K562 (cell line): ENCODE measurements at regions not wholly inside any gene's neighbourhood (a gene's known extent, or its start where the extent isn't known, plus 50 kb on each side); places are given as distances from the start of the nearest gene placed in this dataset.

ENCODE experiments used
- ATAC-seq: fragments of 200-7000 bp; cut with Tn5 transposase; 3 replicates; pipeline ENCODE4 v1.9.1; 2020; ENCODE audit warnings: moderate library complexity
- BruUV-seq: library from RNA; stranded (reverse); fragments of 400-500 nt; replicated peaks from 2 replicates; lab custom pipeline; 2021; lab: Mats Ljungman, UMichigan
- CTCF ChIA-PET: fragments of 300-600 bp; formaldehyde crosslinking; extraction: SDS; loops from one replicate; lab custom pipeline; 2021; ENCODE audit warnings: low intra/inter-chr PET ratio; lab: Yijun Ruan, JAX
- POLR2A ChIA-PET: fragments of 300-600, 350-650 bp; sonication (Branson Sonifier 250); formaldehyde crosslinking; extraction: SDS; loops from one replicate; lab custom pipeline; 2021; ENCODE audit warnings: antibody characterized with exemption, inconsistent platforms; lab: Yijun Ruan, JAX
- DNase-seq, 4 experiments: peaks; one replicate each; pipeline versions ENCODE4 v3.0.0 to v3.0.0-alpha.2; 2011 to 2018; ENCODE audit warnings: low spot score in 3 of 4, mixed read lengths in 3 of 4; ENCODE audit errors: extremely low read depth in 1 of 4
- FAIRE-seq: peaks from 2 replicates; lab custom pipeline; 2011; peaks lifted over from hg19 to GRCh38; lab: Jason Lieb, UNC
- H2AFZ ChIP-seq: 2 replicates; pipeline ENCODE4 v1.6.0; 2011; ENCODE audit warnings: low read depth, low read length, control low read depth, inconsistent platforms
- H3K27ac ChIP-seq: fragments of 200-600 bp; 3 replicates; pipeline ENCODE4 v1.8.0; 2011; ENCODE audit warnings: low read depth, mild to moderate bottlenecking, control low read depth, inconsistent platforms, low read length, moderate library complexity, mixed read lengths; ENCODE audit errors: extremely low read depth
- H3K27me3 ChIP-seq, 2 experiments: fragments of 300-600 bp in 1 of 2; 2 replicates in 1 of 2; 3 replicates in 1 of 2; pipeline versions ENCODE4 v1.6.0 to v1.8.0; 2011; ENCODE audit warnings: inconsistent platforms in 2 of 2, low read length in 2 of 2, mild to moderate bottlenecking in 1 of 2, mixed read lengths in 1 of 2, moderate library complexity in 1 of 2; ENCODE audit not compliant: control insufficient read depth in 2 of 2, insufficient read depth in 2 of 2
- H3K36me3 ChIP-seq: fragments of 300-600 bp; 3 replicates; pipeline ENCODE4 v1.8.0; 2011; ENCODE audit warnings: mild to moderate bottlenecking, low read length, inconsistent platforms; ENCODE audit not compliant: control insufficient read depth, insufficient read depth
- H3K4me1 ChIP-seq, 2 experiments: fragments of 200-600 bp in 1 of 2; replicated peaks in 1 of 2; 2 replicates in 1 of 2; 3 replicates in 1 of 2; pipeline versions ENCODE4 v1.5.1 to v1.8.0; 2011; ENCODE audit warnings: inconsistent platforms in 2 of 2, low read length in 2 of 2, mild to moderate bottlenecking in 1 of 2, mixed read lengths in 1 of 2, moderate library complexity in 1 of 2; ENCODE audit not compliant: control insufficient read depth in 2 of 2, insufficient read depth in 2 of 2
- H3K4me2 ChIP-seq: 2 replicates; pipeline ENCODE4 v1.6.1; 2011; ENCODE audit warnings: low read length, control low read depth, inconsistent platforms, mixed read lengths; ENCODE audit not compliant: insufficient read depth
- H3K4me3 ChIP-seq: fragments of 200-600 bp; sonication (generic), shearing (Covaris generic); 2 replicates; pipeline ENCODE4 v1.5.1; 2016; ENCODE audit warnings: control low read depth, inconsistent platforms
- H3K79me2 ChIP-seq: fragments of 200-600 bp; 3 replicates; pipeline ENCODE4 v1.8.0; 2011; ENCODE audit warnings: low read length, inconsistent platforms; ENCODE audit not compliant: control insufficient read depth, insufficient read depth
- H3K9ac ChIP-seq, 2 experiments: 2 replicates each; pipeline versions ENCODE4 v1.6.0 to v1.6.1; 2011; ENCODE audit warnings: low read depth in 2 of 2, low read length in 2 of 2, control low read depth in 1 of 2, inconsistent platforms in 1 of 2, mild to moderate bottlenecking in 1 of 2, mixed read lengths in 1 of 2; ENCODE audit not compliant: insufficient read depth in 1 of 2
- H3K9me1 ChIP-seq: one replicate; pipeline ENCODE4 v1.6.0; 2011; ENCODE audit warnings: inconsistent platforms, mild to moderate bottlenecking, low read length, moderate library complexity; ENCODE audit not compliant: control insufficient read depth, insufficient read depth
- H3K9me3 ChIP-seq: replicated peaks from 2 replicates; pipeline ENCODE4 v1.5.1; 2011; ENCODE audit warnings: low read depth, low read length, inconsistent platforms; ENCODE audit not compliant: control insufficient read depth, insufficient read depth
- H4K20me1 ChIP-seq: replicated peaks from 2 replicates; pipeline ENCODE4 v1.6.1; 2011; ENCODE audit warnings: low read length, inconsistent platforms, mixed read lengths; ENCODE audit not compliant: control insufficient read depth, insufficient read depth
- BHLHE40 ChIP-seq: IDR thresholded peaks from 2 replicates; pipeline ENCODE4 v1.6.1; 2011; ENCODE audit warnings: low read length, improper control_type of control experiment
- NFRKB ChIP-seq: fragments of 450-650 bp; IDR thresholded peaks from 2 replicates; pipeline ENCODE4 v1.6.1; 2016; ENCODE audit warnings: low read depth
- VEZF1 ChIP-seq: fragments of 200-800 bp; sonication (Bioruptor generic); IDR thresholded peaks from 2 replicates; pipeline ENCODE4 v1.6.1; 2017; ENCODE audit warnings: missing genetic modification characterization, missing compliant biosample characterization
- ZBTB34 ChIP-seq: fragments of 250-450 bp; sonication (Bioruptor Pico); IDR thresholded peaks from 2 replicates; pipeline ENCODE4 v1.8.0; 2021; ENCODE audit warnings: mild to moderate bottlenecking, moderate library complexity
- in situ Hi-C: fragments of 300-500 bp; cut with MboI; formaldehyde crosslinking; loops from 4 replicates; pipeline ENCODE4 v1.15.0; 2018; ENCODE audit warnings: inconsistent platforms, mixed read lengths
- intact Hi-C: fragments of 100-400 bp; cut with micrococcal nuclease; formaldehyde crosslinking; loops from 2 replicates; pipeline ENCODE4 v1.14.2; 2022

- TF ChIP-seq VEZF1 (CRISPR knock-in tag), result no peak
Observed at GRCh38 chr4:60992037-60992436, 208.1 kb upstream of the ADGRL3 start (continued).

- Histone ChIP-seq H4K20me1 (no peaks in the 10 kb centered on the region), H3K4me2 (no peak overlapping the region), H3K36me3 (no peaks in the 10 kb centered on the region), H3K9me3 (no peaks in the 10 kb centered on the region), H3K79me2 (no peaks in the 10 kb centered on the region), H3K27me3 (no peaks in the 10 kb centered on the region), H3K27ac (no peak overlapping the region), H3K4me1 (no peaks in the 10 kb centered on the region), H3K4me3 (no peak overlapping the region), H2AFZ (no peak overlapping the region), H3K9me1 (no peaks in the 10 kb centered on the region), H3K9ac (no peak overlapping the region)
- ChIA-PET CTCF (no interaction called here), POLR2A (interaction anchor here (0.5 kb wide), 1 partner anchor 151 kb away, joined by 3 read pairs; no protein-coding TSS in a partner anchor)
- intact Hi-C loops (no loop called here), in situ Hi-C loops (no loop called here)
- DNase-seq, result no peak
- FAIRE-seq, result no peak
- TF ChIP-seq BHLHE40 (no peak), ZBTB34 (CRISPR knock-in tag) (no peak), NFRKB (no peak)
- BruUV-seq, result no TSS peak
- ATAC-seq, result no peak
Observed at GRCh38 chr4:61003301-61003700, 196.8 kb upstream of the ADGRL3 start.
